NT2/D1 (cell line): ENCODE measurements at regions not wholly inside any gene's neighbourhood (a gene's known extent, or its start where the extent isn't known, plus 50 kb on each side); places are given as distances from the start of the nearest gene placed in this dataset.

Source experiments
- SUZ12 ChIP-seq: IDR thresholded peaks from 2 replicates; pipeline ENCODE4 v1.6.1; 2011; ENCODE audit not compliant: insufficient read length, insufficient read depth; ENCODE audit errors: extremely low read depth
- YY1 ChIP-seq: IDR thresholded peaks from 2 replicates; pipeline ENCODE4 v1.6.1; 2011; ENCODE audit not compliant: insufficient read length, insufficient read depth
- ZNF274 ChIP-seq: IDR thresholded peaks from 2 replicates; pipeline ENCODE4 v1.6.1; 2011; ENCODE audit warnings: mild to moderate bottlenecking, low read depth, low read length

DNA sequence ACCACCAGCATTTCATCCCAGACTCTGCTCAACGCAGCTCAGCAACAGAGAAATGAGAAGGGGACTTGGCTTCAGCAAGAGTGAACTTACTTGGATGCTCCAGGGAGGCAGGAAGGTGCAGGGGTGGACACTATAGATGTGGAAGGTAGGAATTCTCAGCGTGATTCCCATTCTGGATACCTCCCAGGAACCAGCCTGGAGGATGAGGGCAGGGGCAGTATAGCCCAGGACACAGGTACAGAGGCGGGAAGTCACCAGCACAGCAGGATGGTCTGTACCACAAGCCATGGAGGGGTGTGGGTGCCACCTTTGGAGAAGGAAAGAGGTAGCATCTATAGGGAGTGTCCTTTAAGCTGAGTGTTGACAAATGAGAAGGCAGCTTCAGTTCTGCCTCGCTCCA is 1275.2 kb downstream of the TBC1D22A start:
- no peak for TF ChIP-seq YY1
- no peak for TF ChIP-seq SUZ12
- no peak for TF ChIP-seq ZNF274
